Stimulated activated CD8-positive, alpha-beta memory T cell treated with anti-CD3 and anti-CD28 coated beads, Interleukin-15, amount 100 ng/mL, for 4 hours (primary cell): ENCODE measurements at regions not wholly inside any gene's neighbourhood (a gene's known extent, or its start where the extent isn't known, plus 50 kb on each side); places are given as distances from the start of the nearest gene placed in this dataset.

ENCODE experiments used
- DNase-seq, 2 donors: peaks; one replicate each; pipeline ENCODE4 v3.0.0-alpha.2; 2020; ENCODE audit warnings: low read depth in 2 of 2

- DNase-seq = no peak
Measured at GRCh38 chr3:59580996-59581395, 531.2 kb upstream of the CFAP20DC start.

GRCh38 chr3:59580499-59580898 is 530.7 kb upstream of the CFAP20DC start:
- DNase-seq = no peak

- DNase-seq = no peak
Measured at GRCh38 chr3:59578129-59578528, 528.3 kb upstream of the CFAP20DC start.

- no peak for DNase-seq
Measured at GRCh38 chr3:59576606-59577005, 526.8 kb upstream of the CFAP20DC start.

GRCh38 chr3:59575113-59576001 is 525.5 kb upstream of the CFAP20DC start:
- DNase-seq = peak; percentile 60 to 74

- DNase-seq = no peak
Measured at GRCh38 chr3:59573911-59574310, 524.1 kb upstream of the CFAP20DC start.

- DNase-seq = no peak
Measured at GRCh38 chr3:59572106-59572505, 522.3 kb upstream of the CFAP20DC start.

GRCh38 chr3:59570806-59571205 is 521.0 kb upstream of the CFAP20DC start:
- DNase-seq = no peak

- DNase-seq = no peak
Measured at GRCh38 chr3:59567661-59568060, 517.8 kb upstream of the CFAP20DC start.

GRCh38 chr3:59566481-59566975 is 516.7 kb upstream of the CFAP20DC start:
- no peak for DNase-seq

- no peak for DNase-seq
Measured at GRCh38 chr3:59565125-59565524, 515.3 kb upstream of the CFAP20DC start.

- DNase-seq = no peak
Measured at GRCh38 chr3:59563966-59564365, 514.1 kb upstream of the CFAP20DC start.

- no peak for DNase-seq
Measured at GRCh38 chr3:59563072-59563605, 513.3 kb upstream of the CFAP20DC start.

GRCh38 chr3:59559721-59560435 is 510.1 kb upstream of the CFAP20DC start:
- DNase-seq = no peak

- DNase-seq = no peak
Measured at GRCh38 chr3:59558906-59559720, 509.3 kb upstream of the CFAP20DC start.

- no peak for DNase-seq
Measured at GRCh38 chr3:59555593-59556315, 505.9 kb upstream of the CFAP20DC start.

GRCh38 chr3:59553076-59553475 is 503.3 kb upstream of the CFAP20DC start:
- no peak for DNase-seq

- DNase-seq = no peak
Measured at GRCh38 chr3:59551834-59552233, 502.0 kb upstream of the CFAP20DC start.

GRCh38 chr3:59549962-59550361 is 500.1 kb upstream of the CFAP20DC start:
- DNase-seq = no peak

- no peak for DNase-seq
Measured at GRCh38 chr3:59547874-59548273, 498.0 kb upstream of the CFAP20DC start.

- DNase-seq = no peak
Measured at GRCh38 chr3:59546522-59546921, 496.7 kb upstream of the CFAP20DC start.
